Mucosa of stomach (tissue), 1 donor: ENCODE measurements at regions not wholly inside any gene's neighbourhood (a gene's known extent, or its start where the extent isn't known, plus 50 kb on each side); places are given as distances from the start of the nearest gene placed in this dataset.
"Not testable (repeated sequence)": the region's sequence is repeated elsewhere in the genome, so short reads cannot be mapped to it uniquely, and the experiment has no call there.

Experiments used
- H3K27me3 ChIP-seq: one replicate; pipeline ENCODE4 v1.7.0; 2013; ENCODE audit warnings: mild to moderate bottlenecking, low read length; ENCODE audit not compliant: control insufficient read depth, insufficient read depth
- H3K36me3 ChIP-seq: one replicate; pipeline ENCODE4 v1.7.0; 2013; ENCODE audit warnings: low read length; ENCODE audit not compliant: control insufficient read depth, insufficient read depth
- H3K4me1 ChIP-seq: one replicate; pipeline ENCODE4 v1.7.0; 2013; ENCODE audit warnings: mild to moderate bottlenecking, low read length; ENCODE audit not compliant: control insufficient read depth, insufficient read depth
- H3K4me3 ChIP-seq: one replicate; pipeline ENCODE4 v1.7.0; 2013; ENCODE audit warnings: low read length
- H3K9ac ChIP-seq: one replicate; pipeline ENCODE4 v1.7.0; 2013; ENCODE audit warnings: mild to moderate bottlenecking, low read length, moderate library complexity
- H3K9me3 ChIP-seq: one replicate; pipeline ENCODE4 v1.7.0; 2013; ENCODE audit warnings: mild to moderate bottlenecking, low read length, moderate library complexity; ENCODE audit not compliant: control insufficient read depth
- donor health status: Pancreatic carcinoma.

DNA sequence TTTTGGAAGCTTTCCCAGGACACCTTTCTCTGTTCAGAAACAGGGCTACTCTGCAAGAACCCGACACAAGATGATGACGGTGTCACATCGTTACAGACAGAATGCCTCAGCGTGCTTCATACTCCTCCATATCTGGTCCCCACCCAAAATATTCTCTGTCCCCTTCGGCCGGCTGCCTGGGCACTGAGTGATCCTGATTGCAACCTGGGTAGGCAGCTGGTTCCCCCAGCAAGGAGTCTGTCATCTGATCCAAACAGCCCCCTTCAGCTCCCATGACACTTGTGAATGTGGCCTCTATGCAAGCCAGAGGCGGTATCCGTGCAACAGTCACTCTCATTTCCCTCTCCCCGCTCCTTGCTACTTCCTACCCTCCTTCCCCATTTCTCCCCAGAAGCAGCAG is 431.7 kb upstream of the B3GAT1 start:
- Histone ChIP-seq H3K4me3 (no peak overlapping the region), H3K27me3 (peaks cover 5% of the 10 kb centered on the region)

DNA sequence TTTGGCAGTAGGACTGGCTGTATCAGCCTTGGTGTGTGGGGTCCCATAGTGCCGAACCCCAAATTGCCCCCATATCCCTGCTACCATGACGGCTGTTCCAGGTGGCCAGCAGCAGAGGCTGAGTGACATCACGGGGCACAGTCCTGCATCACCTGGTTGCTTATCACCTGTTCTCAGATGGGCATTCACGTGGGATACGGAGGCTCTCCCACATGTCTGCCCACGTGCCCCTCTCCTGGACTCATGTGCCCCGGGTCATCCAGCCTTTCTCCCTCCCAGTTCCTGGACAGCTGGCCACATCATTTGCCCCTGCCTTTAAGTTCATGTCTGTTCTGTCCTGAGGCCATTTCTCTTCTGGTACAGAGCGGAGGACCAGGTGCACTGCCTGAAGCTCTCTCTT is 431.0 kb upstream of the B3GAT1 start:
- H3K36me3 ChIP-seq, result no peaks in the 10 kb centered on the region

More for the DNA sequence above, 431.7 kb upstream of the B3GAT1 start:
- H3K9me3 ChIP-seq, result no peaks in the 10 kb centered on the region
- H3K36me3 ChIP-seq, result no peaks in the 10 kb centered on the region
- H3K9ac ChIP-seq, result no peak overlapping the region
- no peaks in the 10 kb centered on the region for H3K4me1 ChIP-seq

DNA sequence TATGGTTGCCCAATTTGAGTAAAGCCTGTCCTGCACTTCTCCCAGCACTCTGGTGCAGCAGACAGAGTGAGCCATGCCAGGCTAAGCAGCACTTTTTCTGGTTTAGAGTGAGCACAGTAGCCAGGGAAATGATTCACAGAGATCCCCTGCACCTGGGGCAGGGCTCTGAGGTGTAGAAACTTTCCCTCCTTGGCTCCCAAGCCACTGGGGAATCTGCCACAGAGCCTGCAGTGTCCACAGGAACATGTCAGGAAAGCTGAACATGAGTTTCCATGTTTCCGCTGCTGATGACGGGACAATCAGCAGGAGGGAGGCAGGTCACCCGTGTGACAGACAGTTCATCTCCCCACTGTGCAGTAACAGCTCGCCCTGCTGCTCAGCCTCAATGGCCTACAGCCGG is 429.9 kb upstream of the B3GAT1 start:
- no peaks in the 10 kb centered on the region for H3K9me3 ChIP-seq
- no peaks in the 10 kb centered on the region for H3K4me1 ChIP-seq
- no peak overlapping the region for H3K4me3 ChIP-seq
- no peak overlapping the region for H3K9ac ChIP-seq
- H3K27me3 ChIP-seq, result peaks cover 5% of the 10 kb centered on the region
- no peaks in the 10 kb centered on the region for H3K36me3 ChIP-seq

More for the DNA sequence above, 431.0 kb upstream of the B3GAT1 start:
- Histone ChIP-seq H3K4me1 (no peaks in the 10 kb centered on the region), H3K9me3 (no peaks in the 10 kb centered on the region), H3K4me3 (no peak overlapping the region), H3K9ac (no peak overlapping the region), H3K27me3 (peaks cover 5% of the 10 kb centered on the region)

DNA sequence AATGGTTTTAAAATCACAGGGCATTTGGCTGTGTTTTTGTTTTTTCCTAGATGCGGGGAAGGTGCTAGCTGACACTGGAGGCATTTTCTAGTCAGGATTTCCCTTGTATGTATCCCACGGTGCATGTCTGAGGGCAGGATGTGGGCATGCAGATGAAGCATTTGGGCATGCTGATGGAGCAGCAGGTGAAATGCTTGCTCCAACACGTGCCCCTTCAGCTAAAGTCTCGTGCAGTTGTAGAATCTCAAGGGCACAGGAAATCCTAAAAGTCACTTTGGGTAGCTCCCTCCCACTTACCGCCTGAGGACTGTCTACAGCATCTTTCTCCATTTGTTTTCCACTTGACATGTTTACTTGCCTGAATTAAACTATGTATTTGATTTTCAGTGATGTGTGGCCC is 429.4 kb upstream of the B3GAT1 start:
- Histone ChIP-seq H3K36me3 (no peaks in the 10 kb centered on the region), H3K4me3 (no peak overlapping the region), H3K9me3 (no peaks in the 10 kb centered on the region), H3K9ac (no peak overlapping the region), H3K4me1 (no peaks in the 10 kb centered on the region), H3K27me3 (peaks cover 5% of the 10 kb centered on the region)

DNA sequence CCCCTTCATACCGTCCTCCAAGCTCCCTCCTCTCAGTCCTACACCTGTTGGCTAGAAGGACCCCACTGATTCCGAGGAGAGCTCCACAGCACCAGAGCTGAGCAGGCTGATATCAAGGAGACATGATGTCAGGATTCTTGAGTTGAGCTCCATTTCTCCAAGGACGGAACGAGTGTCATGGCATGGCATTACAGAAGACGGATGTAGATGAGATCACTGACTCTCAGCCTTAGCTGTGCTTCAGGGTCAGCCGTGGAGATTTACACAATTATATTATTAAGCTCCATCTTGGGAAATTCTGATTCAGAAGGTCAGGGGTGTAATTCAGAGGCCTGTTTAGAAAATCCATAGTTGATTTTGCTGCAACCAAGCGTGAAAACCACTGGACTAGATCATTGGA is 428.9 kb upstream of the B3GAT1 start:
- Histone ChIP-seq H3K27me3 (peaks cover 5% of the 10 kb centered on the region), H3K4me1 (no peaks in the 10 kb centered on the region), H3K9me3 (no peaks in the 10 kb centered on the region)

DNA sequence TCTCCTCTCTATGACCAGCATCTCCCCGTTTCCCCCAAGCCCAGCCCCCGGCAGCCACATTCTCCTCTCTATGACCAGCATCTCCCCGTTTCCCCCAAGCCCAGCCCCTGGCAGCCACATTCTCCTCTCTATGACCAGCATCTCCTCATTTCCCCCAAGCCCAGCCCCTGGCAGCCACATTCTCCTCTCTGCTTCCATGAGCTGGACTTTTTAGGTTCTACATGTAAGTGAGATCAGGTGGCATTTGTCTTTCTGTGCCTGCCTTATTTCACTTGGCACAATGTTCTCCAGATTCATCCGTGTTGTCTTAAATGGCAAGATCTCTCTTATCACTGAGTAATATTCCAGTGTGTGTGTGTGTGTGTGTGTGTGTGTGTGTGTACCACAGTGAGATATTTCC is 428.1 kb upstream of the B3GAT1 start:
- not testable (repeated sequence) for H3K4me3 ChIP-seq, H3K36me3 ChIP-seq, H3K9ac ChIP-seq, H3K4me1 ChIP-seq, H3K9me3 ChIP-seq, H3K27me3 ChIP-seq

More for the DNA sequence above, 428.9 kb upstream of the B3GAT1 start:
- H3K9ac ChIP-seq, result no peak overlapping the region
- no peak overlapping the region for H3K4me3 ChIP-seq
- H3K36me3 ChIP-seq, result no peaks in the 10 kb centered on the region

DNA sequence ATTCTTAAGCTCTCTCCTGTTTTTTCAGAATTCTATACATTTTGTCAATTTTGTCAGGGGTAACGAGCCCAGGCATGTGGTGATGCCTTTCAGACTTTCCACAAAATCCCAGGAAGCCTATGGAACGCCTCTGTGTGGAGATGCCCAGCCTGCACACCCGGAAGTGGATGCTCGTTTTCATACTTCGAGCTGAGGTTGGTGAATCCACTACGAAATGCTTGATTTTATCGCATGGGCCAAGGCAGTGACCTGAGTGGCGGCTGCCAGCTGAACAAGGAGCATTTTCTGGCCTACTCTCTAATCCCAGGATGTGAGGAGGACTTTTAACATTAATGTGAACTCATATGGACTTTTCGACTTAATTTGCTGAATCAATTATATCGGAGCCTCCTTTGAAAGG is 426.7 kb upstream of the B3GAT1 start:
- Histone ChIP-seq H3K36me3 (no peaks in the 10 kb centered on the region), H3K4me1 (no peaks in the 10 kb centered on the region), H3K9ac (no peak overlapping the region), H3K4me3 (no peak overlapping the region), H3K9me3 (no peaks in the 10 kb centered on the region), H3K27me3 (peaks cover 5% of the 10 kb centered on the region)

DNA sequence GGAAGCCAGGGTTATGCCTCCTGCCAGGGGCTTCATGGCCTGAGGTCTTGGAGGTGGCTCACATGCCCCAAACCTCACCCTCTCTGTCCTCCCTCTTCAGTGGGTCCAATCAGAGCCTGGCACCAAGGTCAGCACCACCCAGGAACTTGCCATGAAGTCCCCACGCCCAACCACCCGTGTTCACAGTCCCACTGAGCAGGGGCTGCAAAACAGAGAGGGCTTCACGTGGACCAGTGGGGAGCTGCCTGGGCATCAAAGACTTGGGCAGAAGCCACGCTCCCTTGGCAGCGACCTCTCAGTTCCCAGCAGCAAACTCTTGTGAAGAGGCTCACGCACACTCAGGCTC is 425.8 kb upstream of the B3GAT1 start:
- Histone ChIP-seq H3K4me3 (no peak overlapping the region), H3K36me3 (no peaks in the 10 kb centered on the region), H3K27me3 (peaks cover 5% of the 10 kb centered on the region), H3K9me3 (no peaks in the 10 kb centered on the region), H3K4me1 (no peaks in the 10 kb centered on the region), H3K9ac (no peak overlapping the region)

DNA sequence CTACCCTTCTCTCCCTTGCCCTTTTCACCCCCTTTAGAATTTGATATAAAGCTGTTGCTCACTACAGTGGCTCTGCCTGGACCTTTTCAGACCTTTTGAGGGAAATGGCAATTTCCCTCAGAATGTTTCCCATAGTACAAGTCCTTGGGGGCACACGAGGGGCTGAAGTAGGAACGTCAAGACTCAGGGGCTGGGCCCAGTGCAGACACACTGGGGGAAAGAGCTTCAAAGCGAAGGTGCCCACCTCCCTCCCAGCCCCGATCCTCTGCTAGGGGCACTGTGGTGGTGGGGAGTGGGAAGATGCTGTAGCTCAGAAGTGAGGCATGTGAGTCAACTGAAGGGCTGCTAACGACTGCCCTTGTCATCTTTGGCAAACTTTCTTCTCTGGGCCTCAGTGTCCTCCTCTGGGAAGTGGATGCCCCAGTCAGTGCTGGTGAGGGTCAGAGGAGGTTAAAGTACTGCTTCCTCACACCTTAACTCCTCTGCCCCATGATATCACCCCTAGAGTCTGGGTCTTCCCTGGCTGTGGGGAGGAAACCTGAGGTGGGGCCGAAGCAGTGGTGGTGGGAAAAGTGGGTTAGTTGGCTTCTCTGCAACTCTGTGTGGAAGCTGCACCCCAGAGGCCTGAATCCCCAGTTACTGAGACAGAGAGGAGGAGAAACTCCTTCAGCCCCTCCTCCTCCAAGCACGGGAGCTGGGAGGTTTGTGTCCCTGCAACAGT is 425.3 kb upstream of the B3GAT1 start:
- peaks cover 5% of the 10 kb centered on the region for H3K27me3 ChIP-seq
- H3K36me3 ChIP-seq, result no peaks in the 10 kb centered on the region
- H3K9ac ChIP-seq, result no peak overlapping the region
- no peaks in the 10 kb centered on the region for H3K4me1 ChIP-seq
- H3K4me3 ChIP-seq, result no peak overlapping the region
- no peaks in the 10 kb centered on the region for H3K9me3 ChIP-seq

DNA sequence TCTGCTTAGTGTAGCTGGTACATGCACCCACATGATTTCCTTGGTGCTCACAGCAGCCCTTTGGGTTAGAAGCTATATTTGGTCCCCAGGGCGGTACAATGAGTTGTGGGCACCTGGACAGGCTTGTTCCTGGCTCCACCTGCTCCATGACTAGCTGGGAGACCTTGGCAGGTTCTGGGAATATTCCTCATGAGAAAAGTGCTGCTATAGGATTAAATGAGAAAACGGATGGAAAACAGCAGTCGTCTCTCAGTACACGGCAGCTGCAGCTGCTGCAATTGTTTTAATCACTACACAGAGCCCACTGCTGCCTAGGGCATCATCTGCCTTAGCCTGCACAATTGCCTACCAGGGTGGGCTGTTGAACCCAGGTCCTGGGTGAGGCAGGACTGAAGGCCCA is 424.5 kb upstream of the B3GAT1 start:
- Histone ChIP-seq H3K9ac (no peak overlapping the region), H3K4me1 (no peaks in the 10 kb centered on the region)

DNA sequence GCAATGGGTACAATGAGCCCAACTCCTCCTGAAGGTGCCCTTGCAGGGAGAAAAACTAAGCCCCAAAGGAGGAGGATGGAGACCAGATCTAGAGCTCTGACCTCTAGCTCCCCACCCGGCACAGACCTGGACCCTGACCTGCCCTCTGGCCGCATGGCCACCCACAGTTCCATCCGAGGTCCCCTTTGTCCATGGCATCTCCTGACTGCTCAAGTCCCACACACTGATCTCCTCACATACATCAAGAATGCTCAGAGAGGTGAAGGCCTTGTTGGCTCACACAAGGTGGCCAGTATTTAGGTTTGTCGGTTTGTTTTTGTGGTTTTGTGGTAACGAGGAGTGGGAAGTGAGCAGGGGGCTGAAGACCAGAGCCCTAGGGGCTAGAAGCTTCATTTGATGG is 423.5 kb upstream of the B3GAT1 start:
- H3K4me3 ChIP-seq, result no peak overlapping the region
- H3K9ac ChIP-seq, result no peak overlapping the region
- no peaks in the 10 kb centered on the region for H3K4me1 ChIP-seq
- no peaks in the 10 kb centered on the region for H3K36me3 ChIP-seq
- H3K27me3 ChIP-seq, result peaks cover under 1% of the 10 kb centered on the region
- H3K9me3 ChIP-seq, result no peaks in the 10 kb centered on the region

More for the DNA sequence above, 424.5 kb upstream of the B3GAT1 start:
- no peaks in the 10 kb centered on the region for H3K9me3 ChIP-seq
- H3K4me3 ChIP-seq, result no peak overlapping the region
- peaks cover 5% of the 10 kb centered on the region for H3K27me3 ChIP-seq
- no peaks in the 10 kb centered on the region for H3K36me3 ChIP-seq

DNA sequence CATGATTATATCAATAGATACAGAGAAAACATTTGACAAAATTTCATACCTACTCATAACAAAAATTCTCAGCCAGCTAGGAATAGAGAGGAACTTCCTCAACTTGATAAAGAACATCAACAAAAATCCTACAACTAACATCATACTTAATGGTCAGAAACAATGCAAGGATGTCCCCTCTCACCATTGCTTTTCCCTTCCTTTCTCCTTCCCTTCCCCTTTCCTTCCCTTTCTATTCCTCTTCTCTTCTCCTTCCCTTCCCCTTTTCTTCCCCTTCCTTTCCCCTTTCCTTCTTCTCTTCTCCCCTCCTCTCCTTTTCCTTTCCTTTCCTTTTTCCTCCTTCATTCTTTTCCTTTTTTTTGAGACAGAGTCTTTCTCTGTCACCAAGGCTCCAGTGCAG is 418.3 kb upstream of the B3GAT1 start:
- no peaks in the 10 kb centered on the region for H3K9me3 ChIP-seq
- no peaks in the 10 kb centered on the region for H3K27me3 ChIP-seq
- H3K4me3 ChIP-seq, result no peak overlapping the region
- no peaks in the 10 kb centered on the region for H3K36me3 ChIP-seq
- no peak overlapping the region for H3K9ac ChIP-seq
- H3K4me1 ChIP-seq, result no peaks in the 10 kb centered on the region

DNA sequence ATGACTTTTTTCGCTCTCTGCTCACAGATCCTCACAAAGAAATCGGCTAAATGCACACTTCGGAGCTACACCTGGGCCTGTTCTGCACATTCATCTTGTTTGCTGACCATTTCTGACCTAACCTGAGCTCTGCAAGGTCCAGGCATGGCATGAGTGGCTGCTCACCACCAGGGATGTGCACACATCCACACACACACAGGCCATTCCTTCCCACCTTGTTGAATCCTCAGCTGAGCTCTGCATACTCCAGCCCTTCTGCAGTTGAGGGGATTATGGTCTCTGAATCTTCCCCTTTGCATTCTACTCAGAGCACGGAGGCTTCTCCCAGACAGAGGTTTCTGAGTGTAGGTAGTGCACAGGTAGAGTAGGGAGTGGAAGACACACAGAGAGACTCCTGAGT is 411.9 kb upstream of the B3GAT1 start:
- Histone ChIP-seq H3K27me3 (no peaks in the 10 kb centered on the region), H3K9me3 (no peaks in the 10 kb centered on the region), H3K4me1 (no peaks in the 10 kb centered on the region), H3K36me3 (no peaks in the 10 kb centered on the region), H3K9ac (no peak overlapping the region), H3K4me3 (no peak overlapping the region)
